ENCODE measurements at regions not wholly inside any gene's neighbourhood (a gene's known extent, or its start where the extent isn't known, plus 50 kb on each side); places are given as distances from the start of the nearest gene placed in this dataset.

GRCh38 chr19:29017788-29018187 lies 195.2 kb downstream of the UQCRFS1 start:
- H3K4me3 ChIP-seq (ENCODE audit: low read length) = no peak overlapping the region
- no peak for TF ChIP-seq ZNF274 (IDR thresholded peaks at IDR 0.05; ENCODE audit: low read depth, low read length)

- TF ChIP-seq ZNF274 (IDR thresholded peaks at IDR 0.05; ENCODE audit: low read depth, low read length) = no peak
- no peak overlapping the region for H3K4me3 ChIP-seq (ENCODE audit: low read length)
These were observed 195.8 kb downstream of the UQCRFS1 start for GRCh38 chr19:29016926-29017760.

- H3K4me3 ChIP-seq (ENCODE audit: low read length) = no peak overlapping the region
- no peak for TF ChIP-seq ZNF274 (IDR thresholded peaks at IDR 0.05; ENCODE audit: low read depth, low read length)
These were observed 196.6 kb downstream of the UQCRFS1 start for GRCh38 chr19:29016353-29016752.

GRCh38 chr19:29015569-29015968 lies 197.4 kb downstream of the UQCRFS1 start:
- no peak overlapping the region for H3K4me3 ChIP-seq (ENCODE audit: low read length)
- TF ChIP-seq ZNF274 (IDR thresholded peaks at IDR 0.05; ENCODE audit: low read depth, low read length) = no peak

GRCh38 chr19:29014857-29015436 lies 198.0 kb downstream of the UQCRFS1 start:
- no peak for TF ChIP-seq ZNF274 (IDR thresholded peaks at IDR 0.05; ENCODE audit: low read depth, low read length)
- no peak overlapping the region for H3K4me3 ChIP-seq (ENCODE audit: low read length)

- no peak for TF ChIP-seq ZNF274 (IDR thresholded peaks at IDR 0.05; ENCODE audit: low read depth, low read length)
- H3K4me3 ChIP-seq (ENCODE audit: low read length) = no peak overlapping the region
These were observed 199.0 kb downstream of the UQCRFS1 start for GRCh38 chr19:29013988-29014387.

GRCh38 chr19:29013325-29013724 lies 199.6 kb downstream of the UQCRFS1 start:
- no peak for TF ChIP-seq ZNF274 (IDR thresholded peaks at IDR 0.05; ENCODE audit: low read depth, low read length)
- no peak overlapping the region for H3K4me3 ChIP-seq (ENCODE audit: low read length)

GRCh38 chr19:29012457-29012856 lies 200.5 kb downstream of the UQCRFS1 start:
- TF ChIP-seq ZNF274 (IDR thresholded peaks at IDR 0.05; ENCODE audit: low read depth, low read length) = no peak
- H3K4me3 ChIP-seq (ENCODE audit: low read length) = no peak overlapping the region

- TF ChIP-seq ZNF274 (IDR thresholded peaks at IDR 0.05; ENCODE audit: low read depth, low read length) = no peak
These were observed 202.7 kb downstream of the UQCRFS1 start for GRCh38 chr19:29010276-29010675.

GRCh38 chr19:29006057-29006735 lies 206.8 kb downstream of the UQCRFS1 start:
- TF ChIP-seq ZNF274 (IDR thresholded peaks at IDR 0.05; ENCODE audit: low read depth, low read length) = no peak
- no peak overlapping the region for H3K4me3 ChIP-seq (ENCODE audit: low read length)

More at GRCh38 chr19:29010276-29010675, 202.7 kb downstream of the UQCRFS1 start:
- H3K4me3 ChIP-seq (ENCODE audit: low read length) = no peak overlapping the region

- H3K4me3 ChIP-seq (ENCODE audit: low read length) = no peak overlapping the region
- no peak for TF ChIP-seq ZNF274 (IDR thresholded peaks at IDR 0.05; ENCODE audit: low read depth, low read length)
These were observed 208.2 kb downstream of the UQCRFS1 start for GRCh38 chr19:29004796-29005195.

- no peak for TF ChIP-seq ZNF274 (IDR thresholded peaks at IDR 0.05; ENCODE audit: low read depth, low read length)
- H3K4me3 ChIP-seq (ENCODE audit: low read length) = no peak overlapping the region
These were observed 209.1 kb downstream of the UQCRFS1 start for GRCh38 chr19:29003641-29004409.

- H3K4me3 ChIP-seq (ENCODE audit: low read length) = no peak overlapping the region
- no peak for TF ChIP-seq ZNF274 (IDR thresholded peaks at IDR 0.05; ENCODE audit: low read depth, low read length)
These were observed 210.6 kb downstream of the UQCRFS1 start for GRCh38 chr19:29002336-29002735.

GRCh38 chr19:29001597-29002245 lies 211.2 kb downstream of the UQCRFS1 start:
- no peak for TF ChIP-seq ZNF274 (IDR thresholded peaks at IDR 0.05; ENCODE audit: low read depth, low read length)
- no peak overlapping the region for H3K4me3 ChIP-seq (ENCODE audit: low read length)

All from GM08714 (cell line).